Upper lobe of right lung (tissue), 1 donor: ENCODE measurements at regions not wholly inside any gene's neighbourhood (a gene's known extent, or its start where the extent isn't known, plus 50 kb on each side); places are given as distances from the start of the nearest gene placed in this dataset.

ENCODE experiments used
- ATAC-seq: fragments of 200-7000 bp; cut with Tn5 transposase; one replicate; pipeline ENCODE4 v1.9.1; 2020; ENCODE audit warnings: mild to moderate bottlenecking, moderate library complexity
- DNase-seq: peaks from one replicate; pipeline ENCODE4 v3.0.0-alpha.2; 2020
- H3K27ac ChIP-seq: fragments of 200-600 bp; one replicate; pipeline ENCODE4 v1.8.0; 2022
- H3K27me3 ChIP-seq: fragments of 200-600 bp; one replicate; pipeline ENCODE4 v1.8.0; 2022; ENCODE audit warnings: mild to moderate bottlenecking
- H3K36me3 ChIP-seq: fragments of 200-600 bp; one replicate; pipeline ENCODE4 v1.8.0; 2022
- H3K4me1 ChIP-seq: fragments of 200-600 bp; one replicate; pipeline ENCODE4 v1.8.0; 2022
- H3K4me3 ChIP-seq: fragments of 200-600 bp; one replicate; pipeline ENCODE4 v1.8.0; 2022; ENCODE audit warnings: mild to moderate bottlenecking
- H3K9me3 ChIP-seq: fragments of 200-600 bp; one replicate; pipeline ENCODE4 v1.8.0; 2022
- CTCF ChIP-seq: fragments of 200-600 bp; IDR thresholded peaks from one replicate; pipeline ENCODE4 v1.8.0; 2022; ENCODE audit warnings: antibody characterized with exemption
- intact Hi-C: fragments of 100-400 bp; cut with DNase I; formaldehyde crosslinking; loops from one replicate; pipeline ENCODE4 v1.11.0; 2022
- donor health status: DM: no; HTN: yes; CAD: no; lungs with severe emphysema.

- no peak for ATAC-seq
- no peaks in the 10 kb centered on the region for H3K4me1 ChIP-seq
- intact Hi-C loops = no loop called here
- TF ChIP-seq CTCF = no peak
- no peak overlapping the region for H3K4me3 ChIP-seq
- H3K9me3 ChIP-seq = no peaks in the 10 kb centered on the region
- no peaks in the 10 kb centered on the region for H3K36me3 ChIP-seq
- H3K27me3 ChIP-seq = no peaks in the 10 kb centered on the region
- H3K27ac ChIP-seq = no peak overlapping the region
- no peak for DNase-seq
These were observed 244.7 kb upstream of the MMADHC start for GRCh38 chr2:149832324-149832723.

- no peaks in the 10 kb centered on the region for H3K9me3 ChIP-seq
- H3K27ac ChIP-seq = no peak overlapping the region
- H3K4me3 ChIP-seq = no peak overlapping the region
- no peak for ATAC-seq
- no peak for TF ChIP-seq CTCF
- intact Hi-C loops = no loop called here
- DNase-seq = no peak
- no peaks in the 10 kb centered on the region for H3K27me3 ChIP-seq
- no peaks in the 10 kb centered on the region for H3K4me1 ChIP-seq
- H3K36me3 ChIP-seq = no peaks in the 10 kb centered on the region
These were observed 241.1 kb upstream of the MMADHC start for GRCh38 chr2:149828520-149829210.

- Histone ChIP-seq H3K36me3 (no peaks in the 10 kb centered on the region), H3K27ac (no peak overlapping the region), H3K9me3 (no peaks in the 10 kb centered on the region), H3K4me3 (no peak overlapping the region), H3K27me3 (no peaks in the 10 kb centered on the region), H3K4me1 (no peaks in the 10 kb centered on the region)
- ATAC-seq = no peak
- no peak for DNase-seq
- TF ChIP-seq CTCF = no peak
- intact Hi-C loops = no loop called here
These were observed 240.1 kb upstream of the MMADHC start for GRCh38 chr2:149827585-149828126.

GRCh38 chr2:149826471-149827125, 239.0 kb upstream of the MMADHC start:
- H3K36me3 ChIP-seq = no peaks in the 10 kb centered on the region
- no peaks in the 10 kb centered on the region for H3K27me3 ChIP-seq
- DNase-seq (no peak), ATAC-seq (no peak)
- no peaks in the 10 kb centered on the region for H3K4me1 ChIP-seq
- TF ChIP-seq CTCF = no peak
- H3K9me3 ChIP-seq = no peaks in the 10 kb centered on the region
- H3K4me3 ChIP-seq = no peak overlapping the region
- intact Hi-C loops = no loop called here
- H3K27ac ChIP-seq = no peak overlapping the region

GRCh38 chr2:149825473-149825872, 237.9 kb upstream of the MMADHC start:
- TF ChIP-seq CTCF = no peak
- Histone ChIP-seq H3K4me3 (no peak overlapping the region), H3K4me1 (no peaks in the 10 kb centered on the region), H3K27me3 (no peaks in the 10 kb centered on the region), H3K9me3 (no peaks in the 10 kb centered on the region), H3K27ac (no peak overlapping the region), H3K36me3 (no peaks in the 10 kb centered on the region)
- intact Hi-C loops = no loop called here
- DNase-seq = no peak
- ATAC-seq = no peak
